GM21529 (cell line): ENCODE measurements at regions not wholly inside any gene's neighbourhood (a gene's known extent, or its start where the extent isn't known, plus 50 kb on each side); places are given as distances from the start of the nearest gene placed in this dataset.
A peak's percentile ranks its signal among the peaks of the same experiment; 100 is the strongest.
"Not testable (repeated sequence)": the region's sequence is repeated elsewhere in the genome, so short reads cannot be mapped to it uniquely, and the experiment has no call there.

Experiments
- ATAC-seq: cut with Tn5 transposase; IDR thresholded peaks from one replicate; pipeline ENCODE4 v1.9.1; 2021; ENCODE audit not compliant: unreplicated experiment

GRCh38 chr2:19109518-19109917, 248.9 kb downstream of the OSR1 start:
- no peak for ATAC-seq

- no peak for ATAC-seq
Measured at GRCh38 chr2:19106376-19106775, 252.0 kb downstream of the OSR1 start.

DNA sequence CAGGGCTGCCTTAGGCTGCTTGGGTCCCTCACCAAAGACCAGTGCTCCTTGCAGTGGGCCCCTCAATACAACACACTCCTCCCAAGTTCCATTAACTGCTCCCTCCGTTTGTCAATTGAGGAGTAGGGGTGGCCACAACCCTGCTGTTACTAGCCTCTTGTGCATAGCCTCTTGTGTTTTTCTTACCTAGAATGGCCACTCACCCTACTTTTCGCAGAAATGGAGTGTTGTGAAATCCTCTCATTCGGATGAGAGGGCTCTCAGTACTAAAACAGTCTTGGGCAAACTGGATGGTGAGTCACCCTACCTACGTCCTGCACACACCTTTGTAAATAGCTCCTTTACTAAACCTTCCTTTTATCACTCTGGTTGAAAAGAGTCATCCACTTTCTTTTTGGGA, 253.9 kb downstream of the OSR1 start:
- ATAC-seq = no peak

GRCh38 chr2:19102696-19103423, 255.6 kb downstream of the OSR1 start:
- ATAC-seq = no peak

GRCh38 chr2:19101968-19102367, 256.5 kb downstream of the OSR1 start:
- ATAC-seq = no peak

- no peak for ATAC-seq
Measured at GRCh38 chr2:19100570-19100969, 257.9 kb downstream of the OSR1 start.

- no peak for ATAC-seq
Measured at GRCh38 chr2:19099181-19099580, 259.2 kb downstream of the OSR1 start.

- ATAC-seq = no peak
Measured at GRCh38 chr2:19098467-19099160, 259.8 kb downstream of the OSR1 start.

- ATAC-seq = not testable (repeated sequence)
Measured at GRCh38 chr2:19089476-19089875, 268.9 kb downstream of the OSR1 start.

DNA sequence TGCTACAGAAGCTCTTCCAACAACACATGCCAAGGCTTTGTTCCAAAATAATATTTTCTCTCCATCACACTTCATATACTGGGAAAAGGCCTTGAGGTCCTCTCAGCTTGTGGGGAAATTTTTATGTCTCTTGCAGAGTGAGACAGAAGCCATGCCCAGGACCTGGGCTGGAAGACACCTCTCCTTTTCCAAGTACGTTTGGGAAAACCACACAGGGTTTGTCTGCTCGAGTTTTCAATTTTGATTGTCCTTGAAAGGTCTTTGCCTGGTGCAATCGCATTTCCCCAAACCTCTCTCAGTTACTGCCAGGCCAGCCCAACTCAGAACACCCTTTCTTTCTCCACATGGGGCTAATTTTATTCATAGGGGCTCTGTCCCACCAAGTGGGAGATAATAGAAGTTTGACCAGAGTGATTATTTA, 272.2 kb downstream of the OSR1 start:
- ATAC-seq = no peak

- no peak for ATAC-seq
Measured at GRCh38 chr2:19078709-19079108, 279.7 kb downstream of the OSR1 start.

DNA sequence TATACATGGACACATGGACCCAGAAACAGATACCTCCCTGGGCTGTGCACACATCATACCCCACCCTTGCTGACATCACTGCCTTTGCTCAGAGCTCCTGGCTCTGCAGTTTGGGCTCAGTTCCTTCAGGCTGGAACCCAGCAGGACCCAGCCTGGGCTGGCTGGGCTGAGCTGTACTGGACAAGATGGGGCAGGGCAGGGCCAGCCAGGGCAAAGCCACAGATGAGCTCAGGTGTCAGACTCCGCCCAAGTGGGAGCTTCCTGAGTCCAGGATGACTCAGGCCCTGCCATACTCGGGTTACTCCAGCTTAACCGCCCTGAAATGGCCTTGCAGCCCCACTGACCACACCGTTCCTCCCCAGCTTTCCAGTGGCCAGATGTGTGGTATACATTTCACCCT, 284.9 kb downstream of the OSR1 start:
- ATAC-seq = no peak

DNA sequence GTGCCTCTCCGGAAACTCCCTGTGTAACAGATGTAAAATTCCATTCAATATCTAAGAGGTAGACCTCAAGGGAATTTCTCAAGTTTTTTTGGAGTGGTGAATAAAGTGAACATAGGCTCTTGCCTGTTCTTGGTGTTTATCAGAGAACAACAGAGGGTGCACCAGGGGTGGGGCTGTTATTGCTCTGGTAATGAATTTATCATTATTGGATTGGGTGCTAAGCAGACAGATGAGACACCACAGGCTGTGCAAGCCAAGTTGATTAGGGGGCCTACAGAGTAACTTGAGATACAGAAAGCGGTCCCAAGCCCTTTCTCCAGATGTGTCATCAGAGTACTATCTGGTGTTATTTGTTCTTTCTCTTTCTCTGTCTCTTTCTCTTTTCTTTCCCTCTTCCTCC, 286.3 kb downstream of the OSR1 start:
- ATAC-seq = no peak

DNA sequence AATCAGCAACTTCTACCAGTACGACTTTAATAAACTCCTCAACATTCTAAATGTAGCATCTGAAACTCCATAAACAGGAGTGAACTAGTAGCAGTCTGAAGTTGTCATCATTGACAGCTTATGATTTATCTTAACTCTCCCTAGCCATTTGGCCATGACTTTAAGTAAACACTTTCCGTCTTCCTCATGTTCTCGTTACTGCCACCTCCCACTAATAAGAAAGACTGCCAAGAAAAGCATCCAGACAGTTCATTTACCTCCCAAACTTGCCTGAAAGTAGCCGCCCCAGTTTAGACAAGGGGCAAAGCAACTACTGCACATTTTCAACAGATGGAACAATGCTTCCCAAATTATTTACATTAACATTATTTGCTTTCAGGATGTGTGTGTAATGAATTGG, 287.5 kb downstream of the OSR1 start:
- no peak for ATAC-seq

DNA sequence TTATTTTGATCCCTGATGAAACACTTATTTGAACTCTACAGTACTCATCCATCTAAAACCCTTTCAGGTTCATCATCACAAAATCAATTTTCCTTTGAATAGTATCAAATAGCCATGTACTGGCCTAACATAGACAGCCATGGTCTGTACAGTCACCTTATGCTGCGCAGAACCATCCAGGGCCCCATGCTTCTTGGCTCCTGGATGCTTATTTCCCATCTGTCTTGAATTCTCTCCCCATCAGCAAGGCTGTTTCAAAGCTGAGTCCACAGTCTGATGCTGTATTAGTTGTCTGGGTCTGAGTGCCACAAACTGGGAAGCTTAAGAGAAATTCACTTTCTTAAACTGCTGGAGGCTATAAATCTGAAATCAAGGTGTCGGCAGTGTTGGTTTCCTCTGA, 290.2 kb downstream of the OSR1 start:
- no peak for ATAC-seq

GRCh38 chr2:19062370-19062769, 296.1 kb downstream of the OSR1 start:
- ATAC-seq = no peak

DNA sequence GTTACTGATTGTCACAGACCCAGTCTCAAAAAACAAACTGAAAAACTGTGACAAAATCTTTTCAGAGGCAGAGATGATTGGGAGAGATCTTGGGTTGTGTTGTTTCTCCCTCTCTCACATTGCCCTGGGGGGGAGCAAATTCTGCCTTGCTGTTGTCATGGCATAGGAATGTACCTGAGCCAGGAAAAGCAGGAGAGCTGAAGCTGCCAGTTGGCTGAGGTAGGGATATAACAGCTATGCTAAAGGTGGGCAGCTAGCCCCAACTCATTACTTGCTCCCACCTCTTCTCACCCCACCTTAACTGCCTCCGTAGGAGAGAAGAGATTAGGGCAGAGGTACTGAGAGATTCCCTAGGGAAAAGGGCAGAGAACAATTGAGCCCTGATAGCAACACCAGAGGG, 299.3 kb downstream of the OSR1 start:
- ATAC-seq = no peak

DNA sequence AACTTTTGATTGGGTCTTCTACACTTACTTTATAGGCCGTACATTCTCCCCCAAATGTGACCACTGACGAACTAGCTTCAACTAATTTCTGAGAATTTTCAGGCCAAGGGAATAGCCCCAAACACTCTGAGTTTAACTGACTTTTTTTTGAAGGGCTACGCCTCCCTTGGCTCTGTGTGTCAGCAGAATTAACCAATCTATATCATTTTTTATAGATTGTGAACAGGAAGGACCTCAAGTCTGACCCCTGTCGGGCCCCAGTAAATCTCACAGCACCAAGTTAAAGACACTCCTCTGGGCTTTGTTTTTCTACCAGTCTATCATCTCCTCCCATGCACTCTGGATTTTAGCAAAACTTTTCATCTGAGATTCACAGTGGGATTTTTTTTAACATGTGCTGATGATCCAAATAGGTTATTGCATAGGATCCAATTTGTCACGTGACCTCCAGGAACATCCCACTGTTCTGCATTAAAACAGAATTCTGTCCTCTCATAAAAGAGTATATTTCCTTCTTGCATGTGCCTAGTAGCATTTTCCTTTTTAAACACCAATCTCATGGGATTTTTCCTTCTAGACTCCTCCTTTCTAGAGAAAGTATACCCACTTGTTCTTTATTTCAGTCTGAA, 307.1 kb downstream of the OSR1 start:
- no peak for ATAC-seq

DNA sequence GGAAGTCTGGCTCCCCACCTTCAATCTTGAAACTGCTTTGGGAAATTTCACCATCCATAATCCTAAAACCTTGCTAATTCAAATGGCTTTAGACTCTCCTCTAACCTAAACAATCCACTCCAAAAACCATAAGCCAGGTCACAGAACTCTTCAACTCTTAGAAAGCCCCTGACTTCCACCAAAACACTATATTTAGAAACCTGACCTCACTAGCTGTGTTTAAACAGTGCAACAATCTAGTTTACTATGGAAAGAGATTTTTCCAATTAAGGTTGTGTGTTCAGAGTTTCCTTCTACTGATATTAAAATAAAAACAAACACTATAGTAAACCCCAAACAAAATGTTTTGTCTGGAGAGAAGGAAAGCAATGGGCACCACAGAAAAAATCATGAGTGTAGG, 308.1 kb downstream of the OSR1 start:
- no peak for ATAC-seq

DNA sequence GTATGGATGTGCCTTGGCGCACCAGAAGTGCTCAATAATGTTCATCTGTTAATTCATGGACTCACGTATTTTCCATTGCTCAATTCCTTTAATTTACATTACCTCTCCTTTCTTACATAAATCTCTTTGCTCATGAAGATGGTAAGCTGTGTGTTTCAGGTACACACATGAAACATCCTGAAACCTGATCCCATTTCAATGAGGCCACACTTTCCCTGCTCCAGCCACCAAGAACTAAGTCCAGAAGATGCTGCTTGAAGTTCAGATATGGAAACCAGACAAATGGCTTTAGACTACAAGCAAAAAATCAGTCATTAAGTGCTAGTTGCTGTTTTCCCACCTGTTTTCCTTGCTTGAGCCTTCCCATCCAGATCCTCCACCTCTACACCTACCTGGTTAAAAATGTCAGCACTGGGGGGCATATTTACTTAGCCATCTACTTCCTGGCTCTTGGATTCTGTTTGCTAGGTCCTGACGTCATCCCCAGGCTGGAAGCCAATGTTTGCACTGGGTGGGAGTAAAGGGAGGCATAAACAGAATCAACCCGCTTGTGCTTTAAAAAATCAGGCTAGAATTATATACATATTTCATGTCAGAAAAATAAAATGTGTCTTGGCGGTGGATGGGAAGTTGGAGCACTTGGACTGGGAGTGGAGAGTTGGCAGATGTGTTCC, 309.7 kb downstream of the OSR1 start:
- no peak for ATAC-seq

GRCh38 chr2:19046986-19047780, 311.2 kb downstream of the OSR1 start:
- peak; percentile 88 for ATAC-seq
